HG03521 (cell line): ENCODE measurements at regions not wholly inside any gene's neighbourhood (a gene's known extent, or its start where the extent isn't known, plus 50 kb on each side); places are given as distances from the start of the nearest gene placed in this dataset.
"Not testable (repeated sequence)": the region's sequence is repeated elsewhere in the genome, so short reads cannot be mapped to it uniquely, and the experiment has no call there.

ENCODE experiments used
- ATAC-seq: cut with Tn5 transposase; IDR thresholded peaks from one replicate; pipeline ENCODE4 v1.9.1; 2021; ENCODE audit warnings: mild to moderate bottlenecking, moderate library complexity; ENCODE audit not compliant: unreplicated experiment

GRCh38 chr1:172717722-172718465 is 59.0 kb downstream of the FASLG start:
- no peak for ATAC-seq

- ATAC-seq = no peak
These were observed 60.2 kb downstream of the FASLG start for GRCh38 chr1:172719066-172719627.

- ATAC-seq = no peak
These were observed 60.8 kb downstream of the FASLG start for GRCh38 chr1:172719694-172720138.

GRCh38 chr1:172720339-172720738 is 61.4 kb downstream of the FASLG start:
- ATAC-seq = no peak

GRCh38 chr1:172723251-172723650 is 64.3 kb downstream of the FASLG start:
- no peak for ATAC-seq

- no peak for ATAC-seq
These were observed 65.3 kb downstream of the FASLG start for GRCh38 chr1:172724232-172724631.

- ATAC-seq = peak; percentile 83
These were observed 66.1 kb downstream of the FASLG start for GRCh38 chr1:172724765-172725613.

- no peak for ATAC-seq
These were observed 67.8 kb downstream of the FASLG start for GRCh38 chr1:172726740-172727139.

- ATAC-seq = no peak
These were observed 68.5 kb downstream of the FASLG start for GRCh38 chr1:172727275-172727857.

- peak; percentile 42 for ATAC-seq
These were observed 69.2 kb downstream of the FASLG start for GRCh38 chr1:172727956-172728603.

GRCh38 chr1:172728705-172729104 is 69.8 kb downstream of the FASLG start:
- ATAC-seq = not testable (repeated sequence)

- ATAC-seq = no peak
These were observed 73.5 kb downstream of the FASLG start for GRCh38 chr1:172732427-172732826.

- no peak for ATAC-seq
These were observed 74.9 kb downstream of the FASLG start for GRCh38 chr1:172733815-172734214.

GRCh38 chr1:172738389-172738788 is 79.5 kb downstream of the FASLG start:
- no peak for ATAC-seq

- no peak for ATAC-seq
These were observed 83.9 kb downstream of the FASLG start for GRCh38 chr1:172742599-172743500.

- no peak for ATAC-seq
These were observed 86.1 kb downstream of the FASLG start for GRCh38 chr1:172745014-172745413.

- peak; percentile 69 for ATAC-seq
These were observed 87.4 kb downstream of the FASLG start for GRCh38 chr1:172746091-172746949.

GRCh38 chr1:172748201-172748600 is 89.3 kb downstream of the FASLG start:
- no peak for ATAC-seq

- no peak for ATAC-seq
These were observed 92.8 kb downstream of the FASLG start for GRCh38 chr1:172751683-172752082.
